ENCODE measurements at regions not wholly inside any gene's neighbourhood (a gene's known extent, or its start where the extent isn't known, plus 50 kb on each side); places are given as distances from the start of the nearest gene placed in this dataset.

GRCh38 chr9:87829756-87830155 lies 52.9 kb upstream of the SPATA31E1 start:
- Histone ChIP-seq H3K4me3 (ENCODE audit: low read length) (no peak overlapping the region), H3K36me3 (ENCODE audit: control insufficient read depth in 2 of 3, insufficient read depth in 3 of 3, low read length in 3 of 3) (no peaks in the 10 kb centered on the region), H3K4me1 (ENCODE audit: control insufficient read depth in 2 of 2, insufficient read depth in 2 of 2, low read length in 2 of 2) (no peaks in the 10 kb centered on the region), H3K27ac (ENCODE audit: low read depth, low read length) (no peak overlapping the region), H3K27me3 (ENCODE audit: control insufficient read depth in 2 of 2, insufficient read depth in 2 of 2, low read length in 2 of 2) (no peaks in the 10 kb centered on the region), H3K9me3 (ENCODE audit: control insufficient read depth in 2 of 3, low read length in 3 of 3) (no peaks in the 10 kb centered on the region)
- H3K27ac Mint-ChIP-seq: no peak overlapping the region
- H3K9me3 Mint-ChIP-seq: no peaks in the 10 kb centered on the region
- ChIA-PET POLR2A (interaction anchor here (0.6 kb wide), 1 partner anchor 587 kb away, joined by 3 read pairs; no protein-coding TSS in a partner anchor), CTCF (no interaction called here)
- no peak overlapping the region for H3K4me3 Mint-ChIP-seq
- ATAC-seq: no peak
- peaks cover 0 to 8% (median 0%) of the 10 kb centered on the region in 5 donors for H3K27me3 Mint-ChIP-seq
- H3K36me3 Mint-ChIP-seq: no peaks in the 10 kb centered on the region
- intact Hi-C loops (cut with micrococcal nuclease): no loop called here
- peaks cover 0 to 8% (median 0%) of the 10 kb centered on the region in 7 donors for H3K4me1 Mint-ChIP-seq
- no peak for DNase-seq

- DNase-seq (no peak), ATAC-seq (no peak)
- Mint-ChIP-seq H3K36me3 (no peaks in the 10 kb centered on the region), H3K4me1 (peaks cover 0 to 8% (median 0%) of the 10 kb centered on the region in 7 donors), H3K27ac (no peak overlapping the region), H3K4me3 (no peak overlapping the region), H3K9me3 (no peaks in the 10 kb centered on the region), H3K27me3 (peaks cover 0 to 8% (median 0%) of the 10 kb centered on the region in 5 donors)
- POLR2A ChIA-PET: no interaction called here
- CTCF ChIA-PET: no interaction called here
- no peak overlapping the region for H3K27ac ChIP-seq (ENCODE audit: low read depth, low read length)
- H3K27me3 ChIP-seq (ENCODE audit: control insufficient read depth in 2 of 2, insufficient read depth in 2 of 2, low read length in 2 of 2): no peaks in the 10 kb centered on the region
- H3K36me3 ChIP-seq (ENCODE audit: control insufficient read depth in 2 of 3, insufficient read depth in 3 of 3, low read length in 3 of 3): no peaks in the 10 kb centered on the region
- no peaks in the 10 kb centered on the region for H3K4me1 ChIP-seq (ENCODE audit: control insufficient read depth in 2 of 2, insufficient read depth in 2 of 2, low read length in 2 of 2)
- H3K4me3 ChIP-seq (ENCODE audit: low read length): no peak overlapping the region
- H3K9me3 ChIP-seq (ENCODE audit: control insufficient read depth in 2 of 3, low read length in 3 of 3): no peaks in the 10 kb centered on the region
- intact Hi-C loops (cut with micrococcal nuclease): no loop called here
These were observed 52.2 kb upstream of the SPATA31E1 start for GRCh38 chr9:87830446-87830845.

GRCh38 chr9:87831159-87831558 lies 51.5 kb upstream of the SPATA31E1 start:
- H3K27ac Mint-ChIP-seq: no peak overlapping the region
- DNase-seq (no peak), ATAC-seq (no peak)
- H3K27me3 Mint-ChIP-seq: peaks cover 0 to 8% (median 0%) of the 10 kb centered on the region in 5 donors
- CTCF ChIA-PET: no interaction called here
- H3K36me3 Mint-ChIP-seq: no peaks in the 10 kb centered on the region
- H3K9me3 Mint-ChIP-seq: no peaks in the 10 kb centered on the region
- no peaks in the 10 kb centered on the region for H3K9me3 ChIP-seq (ENCODE audit: control insufficient read depth in 2 of 3, low read length in 3 of 3)
- POLR2A ChIA-PET: no interaction called here
- peaks cover 0 to 8% (median 0%) of the 10 kb centered on the region in 7 donors for H3K4me1 Mint-ChIP-seq
- H3K4me3 Mint-ChIP-seq: no peak overlapping the region
- H3K36me3 ChIP-seq (ENCODE audit: control insufficient read depth in 2 of 3, insufficient read depth in 3 of 3, low read length in 3 of 3): no peaks in the 10 kb centered on the region
- intact Hi-C loops (cut with micrococcal nuclease): no loop called here
- no peaks in the 10 kb centered on the region for H3K4me1 ChIP-seq (ENCODE audit: control insufficient read depth in 2 of 2, insufficient read depth in 2 of 2, low read length in 2 of 2)
- H3K27me3 ChIP-seq (ENCODE audit: control insufficient read depth in 2 of 2, insufficient read depth in 2 of 2, low read length in 2 of 2): no peaks in the 10 kb centered on the region
- no peak overlapping the region for H3K27ac ChIP-seq (ENCODE audit: low read depth, low read length)
- H3K4me3 ChIP-seq (ENCODE audit: low read length): no peak overlapping the region
